ENCODE measurements at regions not wholly inside any gene's neighbourhood (a gene's known extent, or its start where the extent isn't known, plus 50 kb on each side); places are given as distances from the start of the nearest gene placed in this dataset.
"Not testable (repeated sequence)": the region's sequence is repeated elsewhere in the genome, so short reads cannot be mapped to it uniquely, and the experiment has no call there.

GRCh38 chr5:2112173-2113025, 229.7 kb upstream of the IRX4 start:
- DNase-seq, result no peak

GRCh38 chr5:2111569-2112105, 228.9 kb upstream of the IRX4 start:
- no peak for DNase-seq

GRCh38 chr5:2110934-2111462, 228.3 kb upstream of the IRX4 start:
- DNase-seq, result no peak

GRCh38 chr5:2110137-2110933, 227.6 kb upstream of the IRX4 start:
- no peak for DNase-seq

GRCh38 chr5:2109566-2109965, 226.8 kb upstream of the IRX4 start:
- DNase-seq, result no peak

GRCh38 chr5:2106721-2107120, 224.0 kb upstream of the IRX4 start:
- no peak for DNase-seq

GRCh38 chr5:2105141-2105540, 222.4 kb upstream of the IRX4 start:
- no peak for DNase-seq

- DNase-seq, result no peak
Observed at GRCh38 chr5:2103940-2104339, 221.2 kb upstream of the IRX4 start.

- no peak for DNase-seq
Observed at GRCh38 chr5:2102819-2103776, 220.4 kb upstream of the IRX4 start.

- no peak for DNase-seq
Observed at GRCh38 chr5:2101685-2102084, 219.0 kb upstream of the IRX4 start.

- DNase-seq, result no peak
Observed at GRCh38 chr5:2096887-2097505, 214.3 kb upstream of the IRX4 start.

- DNase-seq, result no peak
Observed at GRCh38 chr5:2095011-2095410, 212.3 kb upstream of the IRX4 start.

GRCh38 chr5:2094616-2094995, 211.9 kb upstream of the IRX4 start:
- DNase-seq, result no peak

- no peak for DNase-seq
Observed at GRCh38 chr5:2093859-2094615, 211.3 kb upstream of the IRX4 start.

GRCh38 chr5:2091921-2092320, 209.2 kb upstream of the IRX4 start:
- DNase-seq, result no peak

GRCh38 chr5:2087980-2088379, 205.3 kb upstream of the IRX4 start:
- no peak for DNase-seq

GRCh38 chr5:2075365-2075764, 192.6 kb upstream of the IRX4 start:
- DNase-seq, result no peak

GRCh38 chr5:2071562-2071961, 188.8 kb upstream of the IRX4 start:
- no peak for DNase-seq

- not testable (repeated sequence) for DNase-seq
Observed at GRCh38 chr5:2070787-2071186, 188.1 kb upstream of the IRX4 start.

- no peak for DNase-seq
Observed at GRCh38 chr5:2068531-2068930, 185.8 kb upstream of the IRX4 start.

- DNase-seq, result no peak
Observed at GRCh38 chr5:2066373-2066772, 183.6 kb upstream of the IRX4 start.
